Right lobe of liver (tissue), 6 donors: ENCODE measurements at regions not wholly inside any gene's neighbourhood (a gene's known extent, or its start where the extent isn't known, plus 50 kb on each side); places are given as distances from the start of the nearest gene placed in this dataset.

Experiments
- ATAC-seq, 4 donors: fragments of 200-7000 bp; cut with Tn5 transposase; one replicate each; pipeline ENCODE4 v1.9.1; 2020; ENCODE audit warnings: mild to moderate bottlenecking in 4 of 4, moderate library complexity in 4 of 4
- DNase-seq, 3 donors: peaks; one replicate each; pipeline ENCODE4 v3.0.0-alpha.2; 2020
- H3K27ac ChIP-seq, 3 donors: fragments of 200-600 bp; one replicate each; pipeline ENCODE4 v1.8.0; 2022
- H3K27me3 ChIP-seq, 2 donors: fragments of 200-600 bp; one replicate each; pipeline ENCODE4 v1.8.0; 2022
- H3K36me3 ChIP-seq, 4 donors: fragments of 200-600 bp; sonication (generic) in 1 of 4; one replicate each; pipeline versions ENCODE4 v1.5.1 to v1.8.0; 2017 to 2022; ENCODE audit warnings: control low read depth in 1 of 4
- H3K4me1 ChIP-seq, 4 donors: fragments of 200-600 bp; sonication (generic) in 1 of 4; one replicate each; pipeline versions ENCODE4 v1.5.1 to v1.8.0; 2017 to 2022; ENCODE audit warnings: control low read depth in 1 of 4
- H3K4me3 ChIP-seq, 3 donors: fragments of 200-600 bp; one replicate each; pipeline ENCODE4 v1.8.0; 2022
- H3K9me3 ChIP-seq, 4 donors: fragments of 200-600 bp; sonication (generic) in 1 of 4; one replicate each; pipeline versions ENCODE4 v1.5.1 to v1.8.0; 2017 to 2022; ENCODE audit warnings: control low read depth in 1 of 4
- POLR2A ChIP-seq: fragments of 450-650 bp; IDR thresholded peaks from one replicate; pipeline ENCODE4 v1.6.1; 2017; ENCODE audit warnings: antibody characterized with exemption, mild to moderate bottlenecking
- WGBS: methylation state at CpG from one replicate; pipeline ENCODE4 v1.1.6; 2018; ENCODE audit warnings: low coverage, low lambda C conversion rate; ENCODE audit not compliant: insufficient coverage; ENCODE audit errors: missing lambda C conversion rate; 5-methylcytosine and 5-hydroxymethylcytosine counted together
- intact Hi-C, 2 donors: fragments of 100-400 bp; cut with DNase I; formaldehyde crosslinking; loops; one replicate each; pipeline versions ENCODE4 v1.11.2 to v1.14.1; 2022
- TF ChIP-seq, protein P1 (sequence below), 4 donors: fragments of 200-600 bp in 3 of 4; fragments of 450-650 bp in 1 of 4; IDR thresholded peaks; one replicate each; pipeline versions ENCODE4 v1.5.1 to v1.8.0; 2016 to 2022; ENCODE audit warnings: antibody characterized with exemption in 4 of 4, mild to moderate bottlenecking in 2 of 4
- donor health status: DM: no; HTN: yes; CAD: no.
- donor health status: DM: no; HTN: no; CAD: no.
- donor health status: DM: no; HTN: no; CAD: no.
- donor health status: DM: no; HTN: yes; CAD: no.
- donor health status: DM: no; HTN: yes; CAD: no.

DNA sequence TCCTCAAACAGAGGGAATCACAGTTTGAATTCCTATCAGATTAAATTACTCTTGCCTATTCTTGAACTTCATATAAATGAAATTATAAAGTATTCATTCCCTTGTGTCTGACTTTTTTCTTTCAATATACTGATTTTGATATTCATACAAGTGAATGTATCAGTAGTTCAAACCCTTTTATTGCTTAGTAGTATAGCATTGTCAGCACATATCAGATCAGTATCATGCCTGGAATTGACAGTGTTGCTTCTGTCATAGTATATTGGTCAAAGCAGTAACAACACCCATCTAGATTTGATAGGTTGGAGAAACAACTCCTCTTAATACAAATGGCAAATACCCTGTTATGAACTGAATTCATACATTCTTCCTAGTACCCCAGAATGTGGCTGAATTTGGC, 89.1 kb upstream of the SLC35F1 start:
- no peaks in the 10 kb centered on the region for H3K4me1 ChIP-seq
- no peaks in the 10 kb centered on the region for H3K9me3 ChIP-seq
- DNase-seq (no peak), ATAC-seq (no peak)
- intact Hi-C loops = no loop called here
- no peaks in the 10 kb centered on the region for H3K27me3 ChIP-seq
- H3K27ac ChIP-seq = no peak overlapping the region
- H3K36me3 ChIP-seq = no peaks in the 10 kb centered on the region
- TF ChIP-seq, protein P1, sequence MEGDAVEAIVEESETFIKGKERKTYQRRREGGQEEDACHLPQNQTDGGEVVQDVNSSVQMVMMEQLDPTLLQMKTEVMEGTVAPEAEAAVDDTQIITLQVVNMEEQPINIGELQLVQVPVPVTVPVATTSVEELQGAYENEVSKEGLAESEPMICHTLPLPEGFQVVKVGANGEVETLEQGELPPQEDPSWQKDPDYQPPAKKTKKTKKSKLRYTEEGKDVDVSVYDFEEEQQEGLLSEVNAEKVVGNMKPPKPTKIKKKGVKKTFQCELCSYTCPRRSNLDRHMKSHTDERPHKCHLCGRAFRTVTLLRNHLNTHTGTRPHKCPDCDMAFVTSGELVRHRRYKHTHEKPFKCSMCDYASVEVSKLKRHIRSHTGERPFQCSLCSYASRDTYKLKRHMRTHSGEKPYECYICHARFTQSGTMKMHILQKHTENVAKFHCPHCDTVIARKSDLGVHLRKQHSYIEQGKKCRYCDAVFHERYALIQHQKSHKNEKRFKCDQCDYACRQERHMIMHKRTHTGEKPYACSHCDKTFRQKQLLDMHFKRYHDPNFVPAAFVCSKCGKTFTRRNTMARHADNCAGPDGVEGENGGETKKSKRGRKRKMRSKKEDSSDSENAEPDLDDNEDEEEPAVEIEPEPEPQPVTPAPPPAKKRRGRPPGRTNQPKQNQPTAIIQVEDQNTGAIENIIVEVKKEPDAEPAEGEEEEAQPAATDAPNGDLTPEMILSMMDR (IDR thresholded peaks at IDR 0.05) = no peak
- no peak for TF ChIP-seq POLR2A
- H3K4me3 ChIP-seq = no peak overlapping the region

DNA sequence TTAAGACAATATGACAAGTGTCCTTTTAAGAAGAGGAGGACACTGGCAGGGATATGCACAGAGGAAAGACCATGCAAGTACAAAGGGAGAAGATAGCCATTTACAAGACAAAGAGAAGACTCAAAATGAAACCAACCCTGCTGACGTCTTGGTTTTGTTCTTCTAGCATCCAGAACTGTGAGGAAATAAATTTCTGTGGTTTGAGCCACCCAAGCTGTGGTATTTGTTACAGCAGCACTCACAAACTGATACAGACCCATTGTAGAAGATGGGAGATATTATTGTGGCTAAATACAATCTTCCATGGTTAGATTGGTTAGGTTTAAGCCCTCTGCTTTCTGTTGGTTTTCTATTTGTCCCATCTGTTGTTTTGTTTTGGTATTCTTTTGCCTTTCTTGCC, 88.6 kb upstream of the SLC35F1 start:
- no peaks in the 10 kb centered on the region for H3K27me3 ChIP-seq
- H3K4me3 ChIP-seq = no peak overlapping the region
- 10% methylated on average over 1 of the region's 1 CpG for WGBS
- no peaks in the 10 kb centered on the region for H3K9me3 ChIP-seq
- no peaks in the 10 kb centered on the region for H3K4me1 ChIP-seq
- DNase-seq (no peak), ATAC-seq (no peak)
- intact Hi-C loops = no loop called here
- no peak overlapping the region for H3K27ac ChIP-seq
- no peak for TF ChIP-seq POLR2A
- H3K36me3 ChIP-seq = no peaks in the 10 kb centered on the region

DNA sequence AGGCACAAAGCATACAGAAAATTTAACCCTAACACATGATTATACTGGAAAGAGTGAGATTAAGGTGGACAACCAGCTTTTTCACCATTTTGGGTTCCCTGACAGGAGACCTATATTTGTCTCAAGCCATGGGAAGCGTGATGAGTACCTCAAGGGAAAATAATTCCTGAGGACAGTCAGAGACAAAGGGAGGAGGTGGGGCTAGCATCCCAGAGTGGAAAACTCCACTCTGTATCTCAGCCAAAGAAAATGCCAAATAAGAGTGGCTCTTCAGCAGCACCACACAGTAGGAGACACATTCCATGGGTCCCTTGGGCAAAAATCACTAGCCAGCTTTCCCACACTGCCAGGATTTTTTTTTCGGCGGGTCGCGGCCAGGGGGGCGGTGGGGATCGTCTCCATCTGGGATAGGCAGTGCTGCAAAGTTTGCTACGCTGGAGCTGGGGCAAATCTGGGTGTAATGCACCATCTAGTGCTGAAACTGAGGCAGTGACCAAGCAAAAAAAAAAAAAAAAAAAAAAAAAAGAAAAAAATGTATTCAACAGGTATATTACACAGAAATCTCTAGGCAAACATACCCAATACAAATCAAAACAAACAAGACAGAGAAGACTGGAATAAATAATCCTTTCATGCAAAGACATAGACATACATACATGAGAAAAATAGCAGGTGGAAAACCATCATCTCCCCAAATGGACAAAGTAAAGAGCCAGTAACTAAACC, 77.3 kb upstream of the SLC35F1 start:
- Histone ChIP-seq H3K4me1 (no peaks in the 10 kb centered on the region), H3K27me3 (no peaks in the 10 kb centered on the region), H3K27ac (no peak overlapping the region), H3K36me3 (no peaks in the 10 kb centered on the region), H3K4me3 (no peak overlapping the region), H3K9me3 (no peaks in the 10 kb centered on the region)
- peak in 2 of 4 donors; percentile 24 to 30 for ATAC-seq
- TF ChIP-seq POLR2A = no peak
- TF ChIP-seq, protein P1 (IDR thresholded peaks at IDR 0.05) = peak in 3 of 4 donors; percentile 23 to 30 (median 28)
- intact Hi-C loops = no loop called here
- no peak for DNase-seq
- 3% methylated on average over 6 of the region's 8 CpGs for WGBS

DNA sequence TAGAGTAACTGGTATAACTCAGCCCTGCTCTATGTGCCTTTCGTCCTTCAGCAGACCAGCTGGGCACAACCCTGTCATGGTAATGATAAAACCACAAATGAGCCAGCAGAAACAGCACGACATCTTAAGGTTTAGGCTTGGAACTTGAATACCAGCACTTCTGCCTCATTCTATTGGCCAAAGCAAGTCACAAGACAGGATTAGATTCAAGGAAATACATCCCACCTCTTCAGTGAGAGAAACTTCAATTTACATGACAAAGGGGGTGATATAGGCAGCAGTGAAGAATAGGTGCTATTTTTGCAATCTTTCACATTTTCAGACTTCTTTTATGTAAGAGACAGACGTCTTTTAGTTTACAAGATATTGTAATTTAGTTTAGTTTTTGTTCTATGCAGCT, 69.8 kb upstream of the SLC35F1 start:
- H3K9me3 ChIP-seq = no peaks in the 10 kb centered on the region
- no peaks in the 10 kb centered on the region for H3K27me3 ChIP-seq
- ATAC-seq (no peak), DNase-seq (no peak)
- no peak overlapping the region for H3K4me3 ChIP-seq
- TF ChIP-seq, protein P1 (IDR thresholded peaks at IDR 0.05) = no peak
- no peak for TF ChIP-seq POLR2A
- WGBS = 41% methylated on average over 3 of the region's 3 CpGs
- intact Hi-C loops = no loop called here
- H3K36me3 ChIP-seq = no peaks in the 10 kb centered on the region
- no peaks in the 10 kb centered on the region for H3K4me1 ChIP-seq
- no peak overlapping the region for H3K27ac ChIP-seq

DNA sequence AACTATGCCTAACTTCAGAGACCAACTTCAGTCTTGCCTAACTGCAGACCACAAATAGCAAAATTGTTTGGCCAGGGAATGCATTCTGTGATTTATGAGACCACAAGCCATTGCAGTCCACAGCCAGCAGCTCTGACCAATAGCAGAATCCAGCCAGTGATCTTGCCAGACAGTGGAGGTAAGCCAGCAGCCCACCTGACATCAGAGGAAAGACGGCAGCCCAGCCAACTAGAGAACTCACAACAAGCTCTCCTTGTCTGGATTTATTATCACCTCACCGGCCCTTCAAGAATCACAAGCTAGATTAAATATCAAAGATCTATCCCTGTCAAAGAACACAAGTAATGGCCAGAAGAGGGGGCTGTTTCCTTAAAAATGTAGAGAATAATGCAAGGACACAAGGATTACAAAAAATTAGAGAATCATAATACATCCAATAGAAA, 66.5 kb upstream of the SLC35F1 start:
- ATAC-seq (no peak), DNase-seq (no peak)
- Histone ChIP-seq H3K27ac (no peak overlapping the region), H3K4me1 (no peaks in the 10 kb centered on the region), H3K4me3 (no peak overlapping the region), H3K36me3 (no peaks in the 10 kb centered on the region), H3K9me3 (no peaks in the 10 kb centered on the region), H3K27me3 (no peaks in the 10 kb centered on the region)
- TF ChIP-seq POLR2A = no peak
- TF ChIP-seq, protein P1 (IDR thresholded peaks at IDR 0.05) = peak in 3 of 4 donors; percentile 14 to 33 (median 16)
- intact Hi-C loops = no loop called here
- 6% methylated on average over 2 of the region's 2 CpGs for WGBS
